ENCODE measurements at regions not wholly inside any gene's neighbourhood (a gene's known extent, or its start where the extent isn't known, plus 50 kb on each side); places are given as distances from the start of the nearest gene placed in this dataset.

DNA sequence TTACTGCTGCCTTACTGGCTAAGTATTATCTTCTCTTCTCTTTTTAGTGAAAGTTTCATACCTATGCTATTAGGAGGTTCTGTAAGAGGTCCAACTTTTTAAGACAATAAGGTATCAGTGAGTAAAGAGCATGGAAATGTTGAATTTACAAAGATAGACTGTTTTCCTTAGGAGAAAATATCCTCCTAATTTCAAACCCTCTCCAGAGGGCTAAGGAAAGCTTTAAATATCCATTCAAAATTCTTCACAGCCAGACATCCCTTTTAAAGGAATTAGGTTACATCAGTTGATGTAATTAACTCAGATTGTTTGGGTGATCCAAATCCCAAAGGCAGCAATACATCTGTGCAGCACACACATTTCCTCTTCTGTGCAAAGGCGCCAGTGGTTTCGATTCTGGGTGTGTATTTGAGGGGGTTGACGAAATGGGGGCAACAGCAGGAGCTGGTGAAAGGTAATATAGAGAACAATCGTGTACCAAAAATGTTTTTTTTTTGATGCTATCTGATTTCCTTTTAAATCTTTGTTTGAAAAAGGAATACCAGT is 273.8 kb upstream of the RPS23 start:
- H3K36me3 Mint-ChIP-seq (ENCODE audit: low read depth) = no peaks in the 10 kb centered on the region
- H3K4me3 Mint-ChIP-seq (ENCODE audit: unreplicated experiment) = no peak overlapping the region
- H3K27ac Mint-ChIP-seq (ENCODE audit: unreplicated experiment) = no peak overlapping the region
- no peak for DNase-seq (ENCODE audit: low spot score)
- TF ChIP-seq, protein P1, sequence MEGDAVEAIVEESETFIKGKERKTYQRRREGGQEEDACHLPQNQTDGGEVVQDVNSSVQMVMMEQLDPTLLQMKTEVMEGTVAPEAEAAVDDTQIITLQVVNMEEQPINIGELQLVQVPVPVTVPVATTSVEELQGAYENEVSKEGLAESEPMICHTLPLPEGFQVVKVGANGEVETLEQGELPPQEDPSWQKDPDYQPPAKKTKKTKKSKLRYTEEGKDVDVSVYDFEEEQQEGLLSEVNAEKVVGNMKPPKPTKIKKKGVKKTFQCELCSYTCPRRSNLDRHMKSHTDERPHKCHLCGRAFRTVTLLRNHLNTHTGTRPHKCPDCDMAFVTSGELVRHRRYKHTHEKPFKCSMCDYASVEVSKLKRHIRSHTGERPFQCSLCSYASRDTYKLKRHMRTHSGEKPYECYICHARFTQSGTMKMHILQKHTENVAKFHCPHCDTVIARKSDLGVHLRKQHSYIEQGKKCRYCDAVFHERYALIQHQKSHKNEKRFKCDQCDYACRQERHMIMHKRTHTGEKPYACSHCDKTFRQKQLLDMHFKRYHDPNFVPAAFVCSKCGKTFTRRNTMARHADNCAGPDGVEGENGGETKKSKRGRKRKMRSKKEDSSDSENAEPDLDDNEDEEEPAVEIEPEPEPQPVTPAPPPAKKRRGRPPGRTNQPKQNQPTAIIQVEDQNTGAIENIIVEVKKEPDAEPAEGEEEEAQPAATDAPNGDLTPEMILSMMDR (IDR thresholded peaks at IDR 0.05) = no peak
- peaks cover 5% of the 10 kb centered on the region for H3K9me3 Mint-ChIP-seq (ENCODE audit: low read depth)
- peaks cover 9% of the 10 kb centered on the region for H3K4me1 Mint-ChIP-seq (ENCODE audit: low read depth)
- H3K27me3 Mint-ChIP-seq (ENCODE audit: low read depth) = no peaks in the 10 kb centered on the region

DNA sequence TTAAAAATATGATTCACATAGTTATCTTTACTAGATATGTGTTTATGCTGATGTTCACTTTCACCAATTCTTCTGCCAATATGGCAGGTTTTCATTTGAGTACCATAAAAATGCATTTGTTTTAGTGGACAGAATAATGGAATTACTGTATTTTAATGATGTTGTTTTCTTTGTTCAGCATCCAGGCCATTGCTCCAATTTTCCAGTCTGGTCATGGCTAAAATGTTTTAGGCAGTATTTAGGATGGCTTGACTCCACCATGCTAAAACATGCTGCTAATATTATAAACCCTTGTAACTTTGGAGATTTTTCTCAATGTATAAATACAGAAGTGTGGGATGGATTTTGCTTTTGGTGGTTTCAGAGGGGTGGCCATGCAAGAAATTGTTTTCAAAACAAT is 273.0 kb upstream of the RPS23 start:
- Mint-ChIP-seq H3K27ac (ENCODE audit: unreplicated experiment) (no peak overlapping the region), H3K4me3 (ENCODE audit: unreplicated experiment) (no peak overlapping the region), H3K4me1 (ENCODE audit: low read depth) (peaks cover 9% of the 10 kb centered on the region), H3K9me3 (ENCODE audit: low read depth) (peaks cover 5% of the 10 kb centered on the region), H3K27me3 (ENCODE audit: low read depth) (no peaks in the 10 kb centered on the region), H3K36me3 (ENCODE audit: low read depth) (no peaks in the 10 kb centered on the region)
- TF ChIP-seq, protein P1 (IDR thresholded peaks at IDR 0.05) = no peak
- DNase-seq (ENCODE audit: low spot score) = no peak

DNA sequence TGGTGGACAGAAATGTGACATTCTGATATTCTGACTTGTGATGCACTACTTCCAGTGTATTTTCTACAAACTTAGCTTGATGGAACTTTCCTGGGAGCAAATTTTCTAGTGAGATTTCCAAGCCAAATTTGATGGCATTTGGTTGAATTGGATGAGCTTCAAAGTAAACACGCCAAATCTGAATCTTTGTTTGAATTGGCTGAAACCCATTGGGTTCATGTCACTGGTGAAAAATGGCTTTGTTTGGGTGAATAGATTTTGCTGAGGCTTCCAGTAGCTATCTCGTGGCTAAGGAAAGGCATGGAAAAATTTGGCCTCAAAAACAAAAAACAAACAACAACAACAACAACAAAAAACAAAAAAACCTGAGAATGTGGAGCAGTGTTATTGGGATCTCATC is 271.1 kb upstream of the RPS23 start:
- no peak overlapping the region for H3K4me3 Mint-ChIP-seq (ENCODE audit: unreplicated experiment)
- peaks cover 9% of the 10 kb centered on the region for H3K4me1 Mint-ChIP-seq (ENCODE audit: low read depth)
- TF ChIP-seq, protein P1 (IDR thresholded peaks at IDR 0.05) = no peak
- H3K9me3 Mint-ChIP-seq (ENCODE audit: low read depth) = peaks cover 5% of the 10 kb centered on the region
- no peaks in the 10 kb centered on the region for H3K27me3 Mint-ChIP-seq (ENCODE audit: low read depth)
- DNase-seq (ENCODE audit: low spot score) = no peak
- no peaks in the 10 kb centered on the region for H3K36me3 Mint-ChIP-seq (ENCODE audit: low read depth)
- H3K27ac Mint-ChIP-seq (ENCODE audit: unreplicated experiment) = no peak overlapping the region

DNA sequence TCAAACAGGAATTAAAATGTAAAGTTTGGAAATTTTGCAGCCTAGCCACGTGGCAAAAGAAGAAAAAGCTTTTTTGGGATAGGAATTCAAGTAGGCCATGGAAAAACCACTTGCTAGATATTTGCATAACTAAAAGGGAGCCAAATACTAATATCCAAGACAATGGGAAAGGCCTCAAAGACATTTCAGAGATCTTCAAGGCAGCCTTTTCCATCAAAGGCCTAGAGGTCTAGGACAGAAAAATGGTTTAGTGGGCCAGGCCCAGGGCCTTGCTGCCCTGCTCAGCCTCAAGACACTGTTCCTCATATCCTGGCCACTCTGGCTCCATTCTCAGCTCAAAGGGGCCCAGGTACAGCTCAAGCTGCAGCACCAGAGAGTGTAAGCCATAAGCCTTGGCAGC is 265.9 kb upstream of the RPS23 start:
- no peak overlapping the region for H3K4me3 Mint-ChIP-seq (ENCODE audit: unreplicated experiment)
- no peak overlapping the region for H3K27ac Mint-ChIP-seq (ENCODE audit: unreplicated experiment)
- H3K27me3 Mint-ChIP-seq (ENCODE audit: low read depth) = no peaks in the 10 kb centered on the region
- H3K4me1 Mint-ChIP-seq (ENCODE audit: low read depth) = no peaks in the 10 kb centered on the region
- peaks cover 7% of the 10 kb centered on the region for H3K9me3 Mint-ChIP-seq (ENCODE audit: low read depth)
- no peak for DNase-seq (ENCODE audit: low spot score)
- TF ChIP-seq, protein P1 (IDR thresholded peaks at IDR 0.05) = no peak
- H3K36me3 Mint-ChIP-seq (ENCODE audit: low read depth) = no peaks in the 10 kb centered on the region

DNA sequence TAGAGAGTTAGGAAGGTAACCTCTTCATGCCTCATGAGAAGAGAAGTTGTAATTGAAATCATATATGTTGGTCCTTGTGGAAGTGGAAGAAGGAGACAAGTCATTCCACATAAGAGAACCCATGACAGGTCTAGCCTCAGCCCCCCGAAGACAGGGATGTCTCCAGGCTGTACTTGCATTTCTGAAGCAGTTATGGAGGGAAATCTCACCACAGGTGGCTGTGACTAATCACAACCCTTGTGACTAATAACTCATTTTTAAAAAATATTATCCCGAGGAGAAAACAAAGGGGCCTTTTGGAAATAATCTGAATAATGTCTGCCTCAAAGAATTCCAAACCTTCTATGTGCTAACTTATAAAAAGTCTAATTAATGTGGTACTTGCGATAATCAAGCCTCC is 262.1 kb upstream of the RPS23 start:
- TF ChIP-seq, protein P1 (IDR thresholded peaks at IDR 0.05) = no peak
- Mint-ChIP-seq H3K36me3 (ENCODE audit: low read depth) (no peaks in the 10 kb centered on the region), H3K4me1 (ENCODE audit: low read depth) (peaks cover 8% of the 10 kb centered on the region), H3K4me3 (ENCODE audit: unreplicated experiment) (no peak overlapping the region), H3K9me3 (ENCODE audit: low read depth) (peaks cover 7% of the 10 kb centered on the region), H3K27ac (ENCODE audit: unreplicated experiment) (no peak overlapping the region), H3K27me3 (ENCODE audit: low read depth) (no peaks in the 10 kb centered on the region)
- DNase-seq (ENCODE audit: low spot score) = no peak

All from chondrocyte (in vitro differentiated cells).